CD4-positive, alpha-beta T cell (primary cell): ENCODE measurements at regions not wholly inside any gene's neighbourhood (a gene's known extent, or its start where the extent isn't known, plus 50 kb on each side); places are given as distances from the start of the nearest gene placed in this dataset.

Experiments used
- ATAC-seq: fragments of 200-7000 bp; cut with Tn5 transposase; one replicate; pipeline ENCODE4 v1.10.0; 2022; ENCODE audit warnings: mild to moderate bottlenecking; ENCODE audit not compliant: poor library complexity
- CTCF ChIA-PET: fragments of 350-600 bp; sonication (Branson Sonifier 250); formaldehyde crosslinking; loops from one replicate; lab custom pipeline; 2021; ENCODE audit warnings: antibody characterized with exemption, inconsistent platforms; lab: Charles Lee
- POLR2A ChIA-PET: fragments of 350-600 bp; sonication (Branson Sonifier 250); formaldehyde crosslinking; loops from one replicate; lab custom pipeline; 2021; ENCODE audit warnings: antibody characterized with exemption, inconsistent platforms; lab: Charles Lee
- DNase-seq, 14 experiments: peaks; one replicate each; pipeline ENCODE4 v3.0.0-alpha.2; 2013 to 2020; ENCODE audit warnings: mixed read lengths in 2 of 14
- H3K27ac ChIP-seq, 2 donors: one replicate each; pipeline versions ENCODE4 v1.5.1 to v1.7.0; 2013; ENCODE audit warnings: low read length in 2 of 2, low read depth in 1 of 2, mild to moderate bottlenecking in 1 of 2
- H3K27me3 ChIP-seq, 2 experiments: 1 replicate in 1 of 2; 2 replicates in 1 of 2; pipeline versions ENCODE4 v1.6.1 to v1.7.0; 2013; ENCODE audit warnings: low read length in 2 of 2, control low read depth in 1 of 2, mild to moderate bottlenecking in 1 of 2, moderate library complexity in 1 of 2; ENCODE audit not compliant: insufficient read depth in 2 of 2, control insufficient read depth in 1 of 2
- H3K36me3 ChIP-seq: one replicate; pipeline ENCODE4 v1.6.1; 2013; ENCODE audit warnings: low read length, control low read depth; ENCODE audit not compliant: insufficient read depth
- H3K4me1 ChIP-seq: one replicate; pipeline ENCODE4 v1.6.1; 2013; ENCODE audit warnings: low read length, control low read depth; ENCODE audit not compliant: insufficient read depth
- H3K4me3 ChIP-seq: one replicate; pipeline ENCODE4 v1.5.1; 2013; ENCODE audit warnings: mild to moderate bottlenecking, low read length, moderate library complexity
- H3K9me3 ChIP-seq, 2 experiments: 1 replicate in 1 of 2; 2 replicates in 1 of 2; pipeline versions ENCODE4 v1.6.1 to v1.7.0; 2013; ENCODE audit warnings: low read length in 2 of 2, mild to moderate bottlenecking in 2 of 2, control low read depth in 1 of 2, moderate library complexity in 1 of 2; ENCODE audit not compliant: control insufficient read depth in 1 of 2, insufficient read depth in 1 of 2
- H3K27ac Mint-ChIP-seq: one replicate; pipeline ENCODE4 v1.8.0; 2020; ENCODE audit warnings: mixed read lengths
- H3K27me3 Mint-ChIP-seq: one replicate; pipeline ENCODE4 v1.8.0; 2021; ENCODE audit warnings: mixed read lengths
- H3K36me3 Mint-ChIP-seq: one replicate; pipeline ENCODE4 v1.8.0; 2021; ENCODE audit warnings: low read depth, mixed read lengths
- H3K4me1 Mint-ChIP-seq: one replicate; pipeline ENCODE4 v1.8.0; 2021; ENCODE audit warnings: low read depth, mixed read lengths
- H3K4me3 Mint-ChIP-seq: one replicate; pipeline ENCODE4 v1.8.0; 2020; ENCODE audit warnings: mild to moderate bottlenecking, mixed read lengths
- H3K9me3 Mint-ChIP-seq: one replicate; pipeline ENCODE4 v1.8.0; 2020; ENCODE audit warnings: mixed read lengths
- CTCF ChIP-seq: fragments of 200-600 bp; IDR thresholded peaks from one replicate; pipeline ENCODE4 v1.8.0; 2022; ENCODE audit warnings: antibody characterized with exemption, mild to moderate bottlenecking
- intact Hi-C, 2 experiments: fragments of 100-400 bp; cut with DNase I in 1 of 2; cut with micrococcal nuclease in 1 of 2; formaldehyde crosslinking; loops; one replicate each; pipeline versions ENCODE4 v1.15.1 to v1.9.0; 2023 to 2025; cut with DNase I, micrococcal nuclease

DNA sequence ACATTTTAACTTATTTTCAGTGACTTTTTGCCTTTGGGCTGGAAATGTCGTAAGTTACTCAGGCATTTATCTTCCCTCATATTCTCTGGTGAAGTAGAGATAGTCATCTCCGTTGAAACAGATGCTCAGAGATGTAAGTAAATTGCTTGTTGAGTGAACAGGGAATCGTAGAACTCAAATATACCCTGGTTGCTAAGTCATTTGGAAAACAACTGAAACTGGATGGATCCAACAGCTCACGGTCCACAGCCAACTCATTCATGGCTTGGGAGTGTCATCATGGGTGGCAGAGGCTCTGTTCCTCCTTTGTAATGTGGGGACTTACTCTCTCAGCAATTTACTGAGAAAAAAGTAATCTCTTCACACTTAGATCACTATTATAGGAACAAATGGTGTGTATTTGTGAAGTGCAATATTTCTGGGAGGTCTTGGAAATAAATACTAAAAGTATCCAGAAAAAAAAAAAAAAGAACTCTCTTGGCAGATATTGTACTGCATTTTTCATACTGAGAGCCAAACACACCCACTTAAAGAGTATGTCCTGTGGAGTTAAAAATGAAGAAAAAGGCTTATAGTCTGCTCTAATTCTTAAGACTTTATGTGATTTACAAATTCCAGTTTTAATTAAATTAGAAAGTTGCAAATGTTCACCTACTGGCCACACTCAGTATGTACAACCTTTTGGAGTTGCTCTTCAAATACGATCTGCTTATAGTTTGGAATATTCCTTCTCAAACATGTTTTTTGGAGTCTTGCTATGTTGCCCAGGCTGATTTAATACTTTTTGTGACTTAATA, 107.4 kb downstream of the LEPR start:
- Histone ChIP-seq H3K27me3 (peaks cover 12 to 32% of the 10 kb centered on the region in 2 experiments), H3K4me3 (no peak overlapping the region), H3K36me3 (no peaks in the 10 kb centered on the region), H3K27ac (no peak overlapping the region), H3K9me3 (no peaks in the 10 kb centered on the region), H3K4me1 (no peaks in the 10 kb centered on the region)
- Mint-ChIP-seq H3K4me1 (peaks cover 11% of the 10 kb centered on the region), H3K9me3 (peaks cover 3% of the 10 kb centered on the region), H3K27ac (no peak overlapping the region), H3K27me3 (peaks cover 55% of the 10 kb centered on the region), H3K4me3 (no peak overlapping the region), H3K36me3 (no peaks in the 10 kb centered on the region)
- DNase-seq: no peak
- intact Hi-C loops: no loop called here
- no peak for TF ChIP-seq CTCF
- ChIA-PET POLR2A (no interaction called here), CTCF (no interaction called here)
- no peak for ATAC-seq

GRCh38 chr1:65531972-65532570, 111.6 kb downstream of the LEPR start:
- Mint-ChIP-seq H3K4me1 (no peaks in the 10 kb centered on the region), H3K27me3 (peaks cover 26% of the 10 kb centered on the region), H3K4me3 (no peak overlapping the region), H3K9me3 (peaks cover 5% of the 10 kb centered on the region), H3K27ac (no peak overlapping the region), H3K36me3 (no peaks in the 10 kb centered on the region)
- DNase-seq: no peak
- no peak for ATAC-seq
- ChIA-PET POLR2A (no interaction called here), CTCF (no interaction called here)
- Histone ChIP-seq H3K27ac (no peak overlapping the region), H3K4me1 (no peaks in the 10 kb centered on the region), H3K9me3 (no peaks in the 10 kb centered on the region), H3K27me3 (peaks cover 0 to 7% of the 10 kb centered on the region in 2 experiments), H3K36me3 (no peaks in the 10 kb centered on the region), H3K4me3 (no peak overlapping the region)
- intact Hi-C loops: no loop called here
- no peak for TF ChIP-seq CTCF

- no peak for ATAC-seq
- no peaks in the 10 kb centered on the region for H3K4me1 ChIP-seq
- no peaks in the 10 kb centered on the region for H3K36me3 ChIP-seq
- DNase-seq: no peak
- H3K27me3 Mint-ChIP-seq: peaks cover 3% of the 10 kb centered on the region
- H3K4me3 Mint-ChIP-seq: no peak overlapping the region
- no peaks in the 10 kb centered on the region for H3K36me3 Mint-ChIP-seq
- CTCF ChIA-PET: no interaction called here
- H3K27ac Mint-ChIP-seq: no peak overlapping the region
- POLR2A ChIA-PET: no interaction called here
- H3K27ac ChIP-seq: no peak overlapping the region
- TF ChIP-seq CTCF: no peak
- intact Hi-C loops: no loop called here
- peaks cover 5% of the 10 kb centered on the region for H3K9me3 Mint-ChIP-seq
- no peak overlapping the region for H3K4me3 ChIP-seq
- no peaks in the 10 kb centered on the region for H3K27me3 ChIP-seq
- no peaks in the 10 kb centered on the region for H3K4me1 Mint-ChIP-seq
- no peaks in the 10 kb centered on the region for H3K9me3 ChIP-seq
These were observed 115.5 kb downstream of the LEPR start for GRCh38 chr1:65535981-65536380.
